ENCODE measurements at regions not wholly inside any gene's neighbourhood (a gene's known extent, or its start where the extent isn't known, plus 50 kb on each side); places are given as distances from the start of the nearest gene placed in this dataset.
A peak's percentile ranks its signal among the peaks of the same experiment; 100 is the strongest.
"Not testable (repeated sequence)": the region's sequence is repeated elsewhere in the genome, so short reads cannot be mapped to it uniquely, and the experiment has no call there.

GRCh38 chr6:55064711-55065420 lies 109.4 kb upstream of the HCRTR2 start:
- DNase-seq: no peak

GRCh38 chr6:55069132-55069781 lies 105.1 kb upstream of the HCRTR2 start:
- peak; percentile 70 for DNase-seq

- DNase-seq: no peak
These were observed 92.3 kb upstream of the HCRTR2 start for GRCh38 chr6:55082021-55082420.

GRCh38 chr6:55088011-55088410 lies 86.3 kb upstream of the HCRTR2 start:
- not testable (repeated sequence) for DNase-seq

GRCh38 chr6:55088902-55089301 lies 85.4 kb upstream of the HCRTR2 start:
- DNase-seq: no peak

GRCh38 chr6:55089325-55089724 lies 85.0 kb upstream of the HCRTR2 start:
- DNase-seq: no peak

- no peak for DNase-seq
These were observed 73.6 kb upstream of the HCRTR2 start for GRCh38 chr6:55100686-55101085.

- no peak for DNase-seq
These were observed 73.2 kb upstream of the HCRTR2 start for GRCh38 chr6:55101157-55101556.

- DNase-seq: peak; percentile 62
These were observed 65.9 kb upstream of the HCRTR2 start for GRCh38 chr6:55108134-55109130.

- no peak for DNase-seq
These were observed 57.0 kb upstream of the HCRTR2 start for GRCh38 chr6:55117267-55117666.

GRCh38 chr6:55124241-55124640 lies 50.1 kb upstream of the HCRTR2 start:
- not testable (repeated sequence) for DNase-seq
